Ishikawa (cell line): ENCODE measurements at regions not wholly inside any gene's neighbourhood (a gene's known extent, or its start where the extent isn't known, plus 50 kb on each side); places are given as distances from the start of the nearest gene placed in this dataset.

Experiments
- CEBPB ChIP-seq: IDR thresholded peaks from 2 replicates; pipeline ENCODE4 v1.6.1; 2012
- FOXM1 ChIP-seq: IDR thresholded peaks from 2 replicates; pipeline ENCODE4 v1.6.1; 2012; ENCODE audit warnings: low read depth, borderline replicate concordance
- MAX ChIP-seq: IDR thresholded peaks from 2 replicates; pipeline ENCODE4 v1.6.1; 2012
- TAF1 ChIP-seq: IDR thresholded peaks from 2 replicates; pipeline ENCODE4 v1.6.1; 2012; ENCODE audit warnings: low read depth, mild to moderate bottlenecking
- USF1 ChIP-seq: IDR thresholded peaks from 2 replicates; pipeline ENCODE4 v1.6.1; 2012
- TF ChIP-seq, protein P1 (sequence below): IDR thresholded peaks from 2 replicates; pipeline ENCODE4 v1.6.1; 2012; ENCODE audit warnings: low read depth, mild to moderate bottlenecking

GRCh38 chr3:178103140-178103539 is 433.1 kb upstream of the KCNMB2 start:
- TF ChIP-seq TAF1 (no peak), USF1 (no peak), MAX (no peak), FOXM1 (no peak), CEBPB (no peak)
- TF ChIP-seq, protein P1, sequence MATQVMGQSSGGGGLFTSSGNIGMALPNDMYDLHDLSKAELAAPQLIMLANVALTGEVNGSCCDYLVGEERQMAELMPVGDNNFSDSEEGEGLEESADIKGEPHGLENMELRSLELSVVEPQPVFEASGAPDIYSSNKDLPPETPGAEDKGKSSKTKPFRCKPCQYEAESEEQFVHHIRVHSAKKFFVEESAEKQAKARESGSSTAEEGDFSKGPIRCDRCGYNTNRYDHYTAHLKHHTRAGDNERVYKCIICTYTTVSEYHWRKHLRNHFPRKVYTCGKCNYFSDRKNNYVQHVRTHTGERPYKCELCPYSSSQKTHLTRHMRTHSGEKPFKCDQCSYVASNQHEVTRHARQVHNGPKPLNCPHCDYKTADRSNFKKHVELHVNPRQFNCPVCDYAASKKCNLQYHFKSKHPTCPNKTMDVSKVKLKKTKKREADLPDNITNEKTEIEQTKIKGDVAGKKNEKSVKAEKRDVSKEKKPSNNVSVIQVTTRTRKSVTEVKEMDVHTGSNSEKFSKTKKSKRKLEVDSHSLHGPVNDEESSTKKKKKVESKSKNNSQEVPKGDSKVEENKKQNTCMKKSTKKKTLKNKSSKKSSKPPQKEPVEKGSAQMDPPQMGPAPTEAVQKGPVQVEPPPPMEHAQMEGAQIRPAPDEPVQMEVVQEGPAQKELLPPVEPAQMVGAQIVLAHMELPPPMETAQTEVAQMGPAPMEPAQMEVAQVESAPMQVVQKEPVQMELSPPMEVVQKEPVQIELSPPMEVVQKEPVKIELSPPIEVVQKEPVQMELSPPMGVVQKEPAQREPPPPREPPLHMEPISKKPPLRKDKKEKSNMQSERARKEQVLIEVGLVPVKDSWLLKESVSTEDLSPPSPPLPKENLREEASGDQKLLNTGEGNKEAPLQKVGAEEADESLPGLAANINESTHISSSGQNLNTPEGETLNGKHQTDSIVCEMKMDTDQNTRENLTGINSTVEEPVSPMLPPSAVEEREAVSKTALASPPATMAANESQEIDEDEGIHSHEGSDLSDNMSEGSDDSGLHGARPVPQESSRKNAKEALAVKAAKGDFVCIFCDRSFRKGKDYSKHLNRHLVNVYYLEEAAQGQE, result no peak
